IMR-90 (cell line): ENCODE measurements at regions not wholly inside any gene's neighbourhood (a gene's known extent, or its start where the extent isn't known, plus 50 kb on each side); places are given as distances from the start of the nearest gene placed in this dataset.

ENCODE experiments used
- ATAC-seq: fragments of 200-7000 bp; cut with Tn5 transposase; 2 replicates; pipeline ENCODE4 v1.9.1; 2020; ENCODE audit warnings: low read depth, mild to moderate bottlenecking, moderate library complexity
- BruUV-seq: library from RNA; stranded (reverse); fragments of 400-500 nt; replicated peaks from 2 replicates; lab custom pipeline; 2021; lab: Mats Ljungman, UMichigan
- CTCF ChIA-PET: fragments of 300-600 bp; formaldehyde crosslinking; extraction: SDS; loops from one replicate; lab custom pipeline; 2021; ENCODE audit warnings: antibody characterized with exemption; lab: Yijun Ruan, JAX
- POLR2A ChIA-PET: fragments of 300-600 bp; sonication (Branson Sonifier 250); formaldehyde crosslinking; loops from one replicate; lab custom pipeline; 2022; ENCODE audit warnings: antibody characterized with exemption; ENCODE audit not compliant: unreplicated experiment; lab: Charles Lee
- DNase-seq: peaks from one replicate; pipeline ENCODE4 v3.0.0; 2013
- H2AFZ ChIP-seq: replicated peaks from 2 replicates; pipeline ENCODE3; 2013; ENCODE audit warnings: low read length, mild to moderate bottlenecking; ENCODE audit not compliant: poor library complexity
- H2AK5ac ChIP-seq: 2 replicates; pipeline ENCODE4 v1.6.1; 2013; ENCODE audit warnings: low read depth, low read length, inconsistent platforms
- H2AK9ac ChIP-seq: replicated peaks from 2 replicates; pipeline ENCODE3; 2013; ENCODE audit warnings: mild to moderate bottlenecking, low read depth, low read length, moderate library complexity; ENCODE audit not compliant: poor library complexity
- H2BK120ac ChIP-seq: 2 replicates; pipeline ENCODE4 v1.6.1; 2013; ENCODE audit warnings: low read depth, low read length, inconsistent platforms
- H2BK15ac ChIP-seq: 3 replicates; pipeline ENCODE4 v1.6.1; 2013; ENCODE audit warnings: low read depth, low read length, inconsistent platforms
- H2BK20ac ChIP-seq: 2 replicates; pipeline ENCODE4 v1.6.1; 2013; ENCODE audit warnings: low read depth, mild to moderate bottlenecking, inconsistent platforms, low read length, moderate library complexity
- H2BK5ac ChIP-seq: 2 replicates; pipeline ENCODE4 v1.6.1; 2013; ENCODE audit warnings: mild to moderate bottlenecking, low read depth, low read length, inconsistent platforms; ENCODE audit not compliant: poor library complexity, severe bottlenecking
- H3K14ac ChIP-seq: replicated peaks from 2 replicates; pipeline ENCODE4 v1.6.1; 2013; ENCODE audit warnings: low read depth, low read length, inconsistent platforms
- H3K18ac ChIP-seq: 2 replicates; pipeline ENCODE4 v1.6.1; 2013; ENCODE audit warnings: low read depth, low read length, control low read depth
- H3K23ac ChIP-seq: 2 replicates; pipeline ENCODE4 v1.6.1; 2013; ENCODE audit warnings: low read depth, low read length, inconsistent platforms
- H3K27ac ChIP-seq: 2 replicates; pipeline ENCODE4 v1.5.1; 2013; ENCODE audit warnings: mild to moderate bottlenecking, control low read depth, low read length; ENCODE audit not compliant: insufficient read depth
- H3K27me3 ChIP-seq: 2 replicates; pipeline ENCODE4 v1.6.1; 2013; ENCODE audit warnings: low read length; ENCODE audit not compliant: control insufficient read depth, insufficient read depth
- H3K36me3 ChIP-seq: 2 replicates; pipeline ENCODE4 v1.6.1; 2013; ENCODE audit warnings: low read length, mixed read lengths; ENCODE audit not compliant: control insufficient read depth, insufficient read depth
- H3K4ac ChIP-seq: 2 replicates; pipeline ENCODE4 v1.6.1; 2013; ENCODE audit warnings: low read depth, low read length, inconsistent platforms
- H3K4me1 ChIP-seq: 2 replicates; pipeline ENCODE4 v1.6.1; 2013; ENCODE audit warnings: low read length, mixed read lengths; ENCODE audit not compliant: control insufficient read depth, insufficient read depth
- H3K4me2 ChIP-seq: 2 replicates; pipeline ENCODE4 v1.6.1; 2013; ENCODE audit warnings: low read depth, mild to moderate bottlenecking, control low read depth, low read length, moderate library complexity
- H3K4me3 ChIP-seq: 2 replicates; pipeline ENCODE4 v1.5.1; 2013; ENCODE audit warnings: low read depth, mild to moderate bottlenecking, control low read depth, low read length, moderate library complexity; ENCODE audit not compliant: insufficient read depth
- H3K56ac ChIP-seq: 2 replicates; pipeline ENCODE4 v1.6.1; 2013; ENCODE audit warnings: low read length, inconsistent platforms; ENCODE audit not compliant: insufficient read depth; ENCODE audit errors: extremely low read depth
- H3K79me1 ChIP-seq, 2 experiments: 2 replicates each; pipeline ENCODE4 v1.6.1; 2013; ENCODE audit warnings: low read length in 2 of 2, inconsistent platforms in 1 of 2, low read depth in 1 of 2
- H3K9ac ChIP-seq: 2 replicates; pipeline ENCODE4 v1.6.1; 2013; ENCODE audit warnings: low read depth, low read length, control low read depth
- H3K9me1 ChIP-seq: 2 replicates; pipeline ENCODE4 v1.6.1; 2013; ENCODE audit warnings: low read length, inconsistent platforms; ENCODE audit not compliant: insufficient read depth
- H3K9me3 ChIP-seq: 2 replicates; pipeline ENCODE4 v1.6.1; 2013; ENCODE audit warnings: low read length; ENCODE audit not compliant: control insufficient read depth, insufficient read depth
- H4K20me1 ChIP-seq: 2 replicates; pipeline ENCODE4 v1.6.1; 2013; ENCODE audit warnings: low read length, inconsistent platforms; ENCODE audit not compliant: insufficient read depth
- H4K5ac ChIP-seq: 2 replicates; pipeline ENCODE4 v1.6.1; 2013; ENCODE audit warnings: mild to moderate bottlenecking, low read depth, low read length, control low read depth
- H4K8ac ChIP-seq, 2 experiments: 2 replicates each; pipeline ENCODE4 v1.6.1; 2013; ENCODE audit warnings: low read depth in 2 of 2, low read length in 2 of 2, control low read depth in 1 of 2, inconsistent platforms in 1 of 2
- H4K91ac ChIP-seq: 2 replicates; pipeline ENCODE4 v1.6.1; 2013; ENCODE audit warnings: low read depth, low read length, inconsistent platforms; ENCODE audit not compliant: insufficient read depth
- BHLHE40 ChIP-seq: fragments of 150-350 bp; IDR thresholded peaks from 2 replicates; pipeline ENCODE4 v1.6.1; 2016; ENCODE audit warnings: mild to moderate bottlenecking, low read depth, low read length
- CEBPB ChIP-seq: IDR thresholded peaks from 2 replicates; pipeline ENCODE4 v1.6.1; 2012; ENCODE audit warnings: low read depth, low read length, improper control_type of control experiment
- CHD1 ChIP-seq: IDR thresholded peaks from 2 replicates; pipeline ENCODE4 v1.6.1; 2012; ENCODE audit warnings: low read depth, low read length, improper control_type of control experiment
- CTCF ChIP-seq: conservative IDR thresholded peaks from 2 replicates; pipeline ENCODE4 v1.5.1; 2012; ENCODE audit warnings: mild to moderate bottlenecking, low read depth, low read length, improper control_type of control experiment
- ELK1 ChIP-seq: fragments of 150-350 bp; IDR thresholded peaks from 2 replicates; pipeline ENCODE4 v1.6.1; 2016; ENCODE audit warnings: low read depth, mild to moderate bottlenecking, low read length, moderate library complexity, borderline replicate concordance
- FOS ChIP-seq: fragments of 150-350 bp; IDR thresholded peaks from 2 replicates; pipeline ENCODE4 v1.6.1; 2016; ENCODE audit warnings: low read depth, low read length
- MAFK ChIP-seq: IDR thresholded peaks from 2 replicates; pipeline ENCODE4 v1.6.1; 2012; ENCODE audit warnings: low read depth, low read length, improper control_type of control experiment
- MAZ ChIP-seq: IDR thresholded peaks from 2 replicates; pipeline ENCODE4 v1.6.1; 2012; ENCODE audit warnings: low read depth, mild to moderate bottlenecking, low read length, improper control_type of control experiment, moderate library complexity, borderline replicate concordance
- MXI1 ChIP-seq: IDR thresholded peaks from 2 replicates; pipeline ENCODE4 v1.6.1; 2012; ENCODE audit warnings: low read depth, mild to moderate bottlenecking, low read length, moderate library complexity, borderline replicate concordance
- NFE2L2 ChIP-seq: fragments of 150-350 bp; IDR thresholded peaks from 2 replicates; pipeline ENCODE4 v1.6.1; 2016; ENCODE audit warnings: low read depth, mild to moderate bottlenecking, low read length
- POLR2A ChIP-seq: IDR thresholded peaks from 2 replicates; pipeline ENCODE4 v1.6.1; 2012; ENCODE audit warnings: mild to moderate bottlenecking, low read depth, low read length
- RAD21 ChIP-seq: IDR thresholded peaks from 2 replicates; pipeline ENCODE4 v1.6.1; 2012; ENCODE audit warnings: low read length, improper control_type of control experiment
- RCOR1 ChIP-seq: IDR thresholded peaks from 2 replicates; pipeline ENCODE4 v1.6.1; 2012; ENCODE audit warnings: mild to moderate bottlenecking, low read length, improper control_type of control experiment; ENCODE audit not compliant: insufficient replicate concordance
- RFX5 ChIP-seq: IDR thresholded peaks from 2 replicates; pipeline ENCODE4 v1.8.0; 2012; ENCODE audit warnings: low read depth, mild to moderate bottlenecking, low read length, moderate library complexity
- SMC3 ChIP-seq: fragments of 150-350 bp; IDR thresholded peaks from 2 replicates; pipeline ENCODE4 v1.6.1; 2016; ENCODE audit warnings: low read depth, mild to moderate bottlenecking, antibody characterized with exemption, low read length, moderate library complexity
- WGBS, 2 experiments: methylation state at CpG; one replicate each; pipeline versions ENCODE4 v1.1.5 to v1.1.7; 2013; ENCODE audit warnings: missing lambda C conversion rate in 2 of 2; ENCODE audit not compliant: insufficient read length in 1 of 2; ENCODE audit errors: extremely low coverage in 2 of 2; 5-methylcytosine and 5-hydroxymethylcytosine counted together
- dilution Hi-C: fragments of 300-500 bp; cut with HindIII; formaldehyde crosslinking; loops from one replicate; pipeline ENCODE4 v1.14.3; 2018; ENCODE audit warnings: low sequenced_read_pairs; ENCODE audit not compliant: unreplicated experiment
- in situ Hi-C: fragments of 300-500 bp; cut with MboI; formaldehyde crosslinking; loops from 3 replicates; pipeline ENCODE4 v1.14.3; 2019; ENCODE audit warnings: low sequenced_read_pairs, inconsistent platforms, mixed read lengths
- intact Hi-C: fragments of 100-400 bp; cut with micrococcal nuclease; formaldehyde crosslinking; loops from 2 replicates; pipeline ENCODE4 v1.10.0; 2022
- TF ChIP-seq, protein P1 (sequence below): fragments of 150-350 bp; IDR thresholded peaks from 2 replicates; pipeline ENCODE4 v1.6.1; 2017; ENCODE audit warnings: mild to moderate bottlenecking, antibody characterized with exemption, low read length, low read depth

DNA sequence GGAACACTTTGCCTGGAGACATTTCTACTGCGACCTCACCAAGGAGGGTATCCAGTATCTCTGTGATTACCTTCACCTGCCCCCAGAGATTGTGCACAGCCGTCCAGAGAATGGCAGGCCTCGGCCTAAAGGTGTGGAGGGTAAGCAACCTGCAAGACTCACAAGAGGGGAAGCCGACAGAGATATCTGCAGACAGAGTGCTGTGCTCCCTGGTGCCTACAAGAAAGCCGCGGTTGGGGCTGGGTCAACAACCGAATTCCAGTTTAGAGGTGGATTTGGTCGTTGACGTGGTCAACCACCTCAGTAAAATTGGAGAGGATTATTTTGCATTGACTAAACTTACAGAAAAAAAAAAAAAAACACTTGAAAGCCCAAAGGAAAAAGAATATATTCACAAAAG, 107.8 kb upstream of the ISL1 start:
- no peak for TF ChIP-seq RCOR1
- TF ChIP-seq BHLHE40: no peak
- no peak for TF ChIP-seq CTCF
- no peak for TF ChIP-seq SMC3
- no peak for TF ChIP-seq MAZ
- TF ChIP-seq, protein P1, sequence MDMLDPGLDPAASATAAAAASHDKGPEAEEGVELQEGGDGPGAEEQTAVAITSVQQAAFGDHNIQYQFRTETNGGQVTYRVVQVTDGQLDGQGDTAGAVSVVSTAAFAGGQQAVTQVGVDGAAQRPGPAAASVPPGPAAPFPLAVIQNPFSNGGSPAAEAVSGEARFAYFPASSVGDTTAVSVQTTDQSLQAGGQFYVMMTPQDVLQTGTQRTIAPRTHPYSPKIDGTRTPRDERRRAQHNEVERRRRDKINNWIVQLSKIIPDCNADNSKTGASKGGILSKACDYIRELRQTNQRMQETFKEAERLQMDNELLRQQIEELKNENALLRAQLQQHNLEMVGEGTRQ: no peak
- no peak for TF ChIP-seq RFX5
- TF ChIP-seq MAFK: no peak
- TF ChIP-seq MXI1: no peak
- no peak for TF ChIP-seq ELK1
- no peak for TF ChIP-seq FOS
- no peak for TF ChIP-seq POLR2A
- no peak for TF ChIP-seq RAD21
- TF ChIP-seq NFE2L2: no peak
- TF ChIP-seq CEBPB: no peak
- no peak for TF ChIP-seq CHD1
- H3K9me1 ChIP-seq: no peaks in the 10 kb centered on the region
- H2BK15ac ChIP-seq: no peak overlapping the region
- DNase-seq (no peak), ATAC-seq (no peak)
- CTCF ChIA-PET: no interaction called here
- dilution Hi-C loops (no loop called here), intact Hi-C loops (no loop called here), in situ Hi-C loops (no loop called here)
- no peaks in the 10 kb centered on the region for H3K36me3 ChIP-seq
- H2BK120ac ChIP-seq: no peak overlapping the region
- H3K23ac ChIP-seq: no peak overlapping the region
- H2AK5ac ChIP-seq: no peak overlapping the region
- H3K27ac ChIP-seq: no peak overlapping the region
- H3K9me3 ChIP-seq: peaks cover 13% of the 10 kb centered on the region
- H2BK20ac ChIP-seq: no peak overlapping the region
- H3K56ac ChIP-seq: no peak overlapping the region
- no peak overlapping the region for H3K4ac ChIP-seq
- H2AFZ ChIP-seq: no peak overlapping the region
- WGBS, 2 experiments: no CpG with 5 or more reads among the region's 9 CpGs
- POLR2A ChIA-PET: no interaction called here
- no peak overlapping the region for H3K14ac ChIP-seq
- no TSS peak for BruUV-seq
- no peaks in the 10 kb centered on the region for H3K4me1 ChIP-seq
- H4K20me1 ChIP-seq: no peaks in the 10 kb centered on the region
- H3K18ac ChIP-seq: no peak overlapping the region
- H3K79me1 ChIP-seq: no peaks in the 10 kb centered on the region
- H2AK9ac ChIP-seq: no peak overlapping the region
- H3K4me2 ChIP-seq: no peak overlapping the region
- H3K4me3 ChIP-seq: no peak overlapping the region
- no peak overlapping the region for H4K8ac ChIP-seq
- no peaks in the 10 kb centered on the region for H3K27me3 ChIP-seq
- H3K9ac ChIP-seq: no peak overlapping the region
- no peak overlapping the region for H4K91ac ChIP-seq
- H2BK5ac ChIP-seq: no peak overlapping the region
- H4K5ac ChIP-seq: no peak overlapping the region
